Type B pancreatic cell (in vitro differentiated cells): ENCODE measurements at regions not wholly inside any gene's neighbourhood (a gene's known extent, or its start where the extent isn't known, plus 50 kb on each side); places are given as distances from the start of the nearest gene placed in this dataset.

Source experiments
- DNase-seq: peaks from one replicate; pipeline ENCODE4 v3.0.0; 2021; ENCODE audit warnings: mixed read lengths; ENCODE audit not compliant: unreplicated experiment; ENCODE audit errors: extremely low spot score
- H3K27ac Mint-ChIP-seq: 2 replicates; pipeline ENCODE4 v1.8.0; 2021; ENCODE audit warnings: mild to moderate bottlenecking, mixed read lengths
- H3K27me3 Mint-ChIP-seq: 2 replicates; pipeline ENCODE4 v1.8.0; 2021; ENCODE audit warnings: mixed read lengths
- H3K36me3 Mint-ChIP-seq: 2 replicates; pipeline ENCODE4 v1.8.0; 2021; ENCODE audit warnings: mixed read lengths
- H3K4me1 Mint-ChIP-seq: one replicate; pipeline ENCODE4 v1.8.0; 2021; ENCODE audit warnings: mixed read lengths; ENCODE audit not compliant: unreplicated experiment
- H3K4me3 Mint-ChIP-seq: 2 replicates; pipeline ENCODE4 v1.8.0; 2021; ENCODE audit warnings: mild to moderate bottlenecking, mixed read lengths
- H3K9me3 Mint-ChIP-seq: 2 replicates; pipeline ENCODE4 v1.8.0; 2021; ENCODE audit warnings: mixed read lengths
- CTCF ChIP-seq: fragments of 200-600 bp; sonication (generic); conservative IDR thresholded peaks from 2 replicates; pipeline ENCODE4 v1.5.0; 2021; ENCODE audit warnings: antibody characterized with exemption, mild to moderate bottlenecking

GRCh38 chr11:70807195-70807543 is 408.8 kb downstream of the CTTN start:
- no peak overlapping the region for H3K27ac Mint-ChIP-seq
- H3K9me3 Mint-ChIP-seq = peaks cover 5% of the 10 kb centered on the region
- no peaks in the 10 kb centered on the region for H3K27me3 Mint-ChIP-seq
- no peak for DNase-seq
- H3K4me1 Mint-ChIP-seq = peaks cover 5% of the 10 kb centered on the region
- no peak for TF ChIP-seq CTCF
- H3K4me3 Mint-ChIP-seq = no peak overlapping the region
- H3K36me3 Mint-ChIP-seq = peaks cover 9% of the 10 kb centered on the region

- Mint-ChIP-seq H3K9me3 (no peaks in the 10 kb centered on the region), H3K36me3 (peaks cover 5% of the 10 kb centered on the region), H3K27me3 (no peaks in the 10 kb centered on the region), H3K27ac (no peak overlapping the region), H3K4me3 (no peak overlapping the region), H3K4me1 (peaks cover 5% of the 10 kb centered on the region)
- TF ChIP-seq CTCF = no peak
- DNase-seq = no peak
Measured at GRCh38 chr11:70808686-70809375, 410.5 kb downstream of the CTTN start.

- H3K4me1 Mint-ChIP-seq = peaks cover 5% of the 10 kb centered on the region
- H3K27me3 Mint-ChIP-seq = no peaks in the 10 kb centered on the region
- TF ChIP-seq CTCF = no peak
- peaks cover 5% of the 10 kb centered on the region for H3K36me3 Mint-ChIP-seq
- no peak overlapping the region for H3K4me3 Mint-ChIP-seq
- H3K27ac Mint-ChIP-seq = no peak overlapping the region
- no peak for DNase-seq
- H3K9me3 Mint-ChIP-seq = no peaks in the 10 kb centered on the region
Measured at GRCh38 chr11:70810133-70810532, 411.8 kb downstream of the CTTN start.

GRCh38 chr11:70810681-70811080 is 412.4 kb downstream of the CTTN start:
- no peak for TF ChIP-seq CTCF
- H3K4me3 Mint-ChIP-seq = no peak overlapping the region
- no peaks in the 10 kb centered on the region for H3K27me3 Mint-ChIP-seq
- H3K4me1 Mint-ChIP-seq = peaks cover 3% of the 10 kb centered on the region
- no peak overlapping the region for H3K27ac Mint-ChIP-seq
- peaks cover 3% of the 10 kb centered on the region for H3K36me3 Mint-ChIP-seq
- H3K9me3 Mint-ChIP-seq = no peaks in the 10 kb centered on the region
- DNase-seq = no peak

- H3K4me1 Mint-ChIP-seq = no peaks in the 10 kb centered on the region
- no peaks in the 10 kb centered on the region for H3K27me3 Mint-ChIP-seq
- H3K27ac Mint-ChIP-seq = no peak overlapping the region
- no peak for DNase-seq
- no peaks in the 10 kb centered on the region for H3K9me3 Mint-ChIP-seq
- TF ChIP-seq CTCF = no peak
- no peaks in the 10 kb centered on the region for H3K36me3 Mint-ChIP-seq
- H3K4me3 Mint-ChIP-seq = no peak overlapping the region
Measured at GRCh38 chr11:70811483-70811882, 413.2 kb downstream of the CTTN start.

- Mint-ChIP-seq H3K36me3 (no peaks in the 10 kb centered on the region), H3K4me1 (no peaks in the 10 kb centered on the region), H3K27me3 (no peaks in the 10 kb centered on the region), H3K27ac (no peak overlapping the region), H3K4me3 (no peak overlapping the region), H3K9me3 (no peaks in the 10 kb centered on the region)
- no peak for DNase-seq
- no peak for TF ChIP-seq CTCF
Measured at GRCh38 chr11:70811915-70812314, 413.6 kb downstream of the CTTN start.
